NCI-H2227 treated with DMSO at 0.1 percent for 48 hours (cell line): ENCODE measurements at regions not wholly inside any gene's neighbourhood (a gene's known extent, or its start where the extent isn't known, plus 50 kb on each side); places are given as distances from the start of the nearest gene placed in this dataset.

Experiments used
- DNase-seq: peaks from one replicate; lab custom pipeline; 2025; lab: John Stamatoyannopoulos, UW

DNA sequence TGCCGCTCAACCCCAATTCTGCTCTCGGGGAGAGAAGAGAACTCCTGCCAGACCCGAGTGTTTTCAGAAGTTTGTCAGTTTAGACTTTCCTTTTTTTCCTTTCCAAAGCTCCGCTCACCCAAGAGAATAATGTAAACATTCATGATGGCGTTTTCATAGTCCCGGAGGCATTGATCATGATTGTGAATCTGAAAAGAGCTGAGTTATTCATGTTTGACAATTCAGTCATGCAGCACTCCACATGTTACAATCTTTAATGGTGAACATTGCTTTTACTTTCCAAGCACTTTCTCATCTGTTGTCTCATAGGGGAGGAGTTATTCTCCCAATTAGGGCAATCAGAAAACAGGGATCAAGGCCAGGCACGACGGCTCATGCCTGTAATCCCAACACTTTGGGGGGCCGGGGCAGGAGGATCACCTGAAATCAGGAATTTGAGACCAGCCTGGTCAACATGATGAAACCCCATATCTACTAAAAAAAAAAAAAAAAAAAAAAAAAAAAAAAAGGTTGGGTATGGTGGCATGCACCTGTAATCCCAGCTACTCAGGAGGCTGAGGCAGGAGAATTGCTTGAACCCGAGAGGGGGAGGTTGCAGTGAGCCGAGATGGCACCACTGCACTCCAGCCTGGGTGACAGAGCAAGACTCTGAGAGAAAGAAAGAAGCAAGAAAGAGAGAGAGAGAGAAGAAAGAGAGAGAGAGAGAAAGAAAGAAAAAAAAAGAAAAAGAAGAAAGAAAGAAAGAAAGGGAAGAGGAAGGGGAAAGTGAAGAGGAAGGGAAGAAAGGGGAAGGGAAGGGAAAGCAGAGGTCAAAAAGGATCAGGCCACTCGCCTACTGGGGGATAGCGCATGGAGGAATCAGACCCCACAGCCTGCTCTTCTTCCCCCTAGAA is 70.0 kb upstream of the TNRC6C start:
- no peak for DNase-seq

DNA sequence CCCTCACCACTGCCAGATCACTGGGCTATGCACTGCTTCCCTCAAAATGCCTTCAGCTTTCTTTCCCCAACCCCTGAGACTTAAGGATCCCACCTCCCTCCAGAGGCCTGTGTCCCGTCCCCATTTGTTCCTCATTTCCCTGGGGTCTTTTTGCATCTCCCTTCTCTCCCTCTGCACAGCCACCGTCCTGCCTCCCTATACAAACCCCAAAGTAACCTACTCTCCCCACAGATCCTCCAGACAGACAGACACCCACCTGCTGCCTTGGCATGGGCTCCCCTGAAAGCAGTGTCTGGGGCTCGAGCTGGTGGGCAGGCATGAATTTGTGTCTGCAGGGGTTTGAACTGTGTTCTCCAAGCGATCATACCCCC is 69.4 kb upstream of the TNRC6C start:
- DNase-seq: no peak

DNA sequence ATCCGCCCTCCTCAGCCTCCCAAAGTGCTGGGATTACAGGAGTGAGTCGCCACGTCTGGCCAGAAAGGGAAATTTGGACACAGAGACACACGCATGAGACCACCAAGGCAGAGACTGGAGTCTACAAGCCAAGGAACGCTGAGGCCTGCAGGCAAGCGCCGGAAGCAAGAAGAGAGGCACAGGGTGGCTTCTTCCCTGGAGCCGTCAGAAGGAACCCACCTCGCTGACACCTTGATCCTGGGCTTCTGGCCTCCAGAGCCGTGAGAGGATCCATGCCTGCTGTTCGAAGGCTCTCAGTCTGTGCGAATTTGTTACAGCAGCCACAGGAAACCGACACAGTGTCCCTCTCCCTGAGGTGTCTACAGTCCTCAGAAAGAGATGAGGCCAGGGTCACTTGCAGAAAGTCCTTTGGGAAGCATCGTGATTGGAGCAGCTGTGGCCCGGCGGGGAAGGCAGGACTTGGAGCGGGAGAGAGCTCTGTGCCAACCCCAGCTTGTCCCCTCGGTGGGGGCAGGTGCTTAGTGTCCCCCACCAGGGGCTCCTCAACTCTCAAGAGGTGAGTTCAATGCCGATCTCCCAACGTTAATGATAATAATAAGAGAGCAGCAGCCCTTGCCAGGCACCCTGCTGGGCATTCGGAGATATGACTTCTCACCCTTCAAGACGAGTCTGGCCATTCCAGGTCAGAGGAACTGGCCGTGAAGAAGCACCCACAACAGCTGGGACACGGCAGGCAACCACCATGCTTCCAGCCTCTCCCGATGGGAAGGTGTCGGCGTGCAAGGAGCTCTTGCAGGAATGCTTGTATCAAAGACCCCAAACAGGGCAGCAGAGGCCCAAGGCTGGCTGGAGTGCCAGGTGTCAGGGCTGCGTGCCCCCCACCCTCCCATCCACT is 68.4 kb upstream of the TNRC6C start:
- DNase-seq: no peak

DNA sequence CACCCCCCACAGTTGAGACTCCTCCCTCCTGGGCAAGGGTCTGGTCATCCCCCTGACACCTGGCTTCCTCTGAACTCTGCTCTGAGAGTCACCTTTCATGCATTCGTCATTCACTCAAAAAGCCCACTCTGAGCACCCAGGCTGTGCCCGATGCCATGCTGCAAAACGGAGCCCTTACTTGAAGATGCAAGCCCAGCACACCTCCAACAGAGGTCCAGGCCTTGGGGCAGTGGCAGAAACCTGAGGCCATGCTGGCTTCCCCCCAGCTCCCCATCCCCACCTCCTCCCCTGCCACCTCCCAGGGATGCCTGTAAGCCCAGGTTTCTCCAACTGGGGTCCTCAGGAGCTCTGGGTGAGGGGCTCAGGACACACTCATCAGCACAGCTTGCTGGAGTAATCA is 67.7 kb upstream of the TNRC6C start:
- DNase-seq: no peak

DNA sequence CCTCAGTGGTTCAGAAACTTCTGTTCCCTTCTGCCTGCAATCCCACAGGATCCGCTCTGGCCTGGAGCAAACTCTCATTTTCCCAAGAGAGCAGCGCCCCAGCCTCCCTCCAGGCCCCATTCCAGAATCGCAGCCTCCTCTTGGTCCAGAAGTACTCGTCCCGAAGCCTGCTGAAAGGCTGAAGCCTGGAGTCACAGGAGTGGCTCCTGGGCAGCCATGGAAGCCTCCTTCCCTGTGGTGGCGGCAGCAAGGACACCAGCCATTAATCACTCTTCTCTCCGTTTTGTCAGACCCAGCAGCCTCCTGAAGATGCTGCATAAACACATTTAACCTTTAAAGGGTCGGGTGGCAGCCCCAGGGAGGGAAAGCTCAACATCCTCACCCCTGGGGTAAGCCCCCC is 66.9 kb upstream of the TNRC6C start:
- no peak for DNase-seq

DNA sequence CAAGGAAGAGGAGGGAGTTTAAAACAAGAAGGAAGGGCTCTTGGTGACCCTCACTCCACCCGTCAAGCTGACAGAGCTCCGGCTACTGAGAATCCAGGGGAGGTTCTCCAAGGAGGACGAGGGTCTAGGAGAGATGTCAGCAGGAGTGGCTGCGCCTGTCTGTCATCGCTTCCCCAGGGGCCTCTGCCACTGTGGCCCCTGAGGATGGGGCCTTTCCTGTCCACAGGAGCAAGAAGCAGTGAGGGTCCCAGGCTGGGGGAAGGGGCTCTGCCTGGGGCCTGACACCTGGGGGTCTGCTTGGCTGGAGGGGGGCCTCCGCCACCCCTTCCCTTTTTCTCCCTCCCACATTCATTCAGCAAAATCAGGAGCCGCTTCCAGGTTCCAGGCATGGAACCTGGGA is 66.5 kb upstream of the TNRC6C start:
- no peak for DNase-seq

DNA sequence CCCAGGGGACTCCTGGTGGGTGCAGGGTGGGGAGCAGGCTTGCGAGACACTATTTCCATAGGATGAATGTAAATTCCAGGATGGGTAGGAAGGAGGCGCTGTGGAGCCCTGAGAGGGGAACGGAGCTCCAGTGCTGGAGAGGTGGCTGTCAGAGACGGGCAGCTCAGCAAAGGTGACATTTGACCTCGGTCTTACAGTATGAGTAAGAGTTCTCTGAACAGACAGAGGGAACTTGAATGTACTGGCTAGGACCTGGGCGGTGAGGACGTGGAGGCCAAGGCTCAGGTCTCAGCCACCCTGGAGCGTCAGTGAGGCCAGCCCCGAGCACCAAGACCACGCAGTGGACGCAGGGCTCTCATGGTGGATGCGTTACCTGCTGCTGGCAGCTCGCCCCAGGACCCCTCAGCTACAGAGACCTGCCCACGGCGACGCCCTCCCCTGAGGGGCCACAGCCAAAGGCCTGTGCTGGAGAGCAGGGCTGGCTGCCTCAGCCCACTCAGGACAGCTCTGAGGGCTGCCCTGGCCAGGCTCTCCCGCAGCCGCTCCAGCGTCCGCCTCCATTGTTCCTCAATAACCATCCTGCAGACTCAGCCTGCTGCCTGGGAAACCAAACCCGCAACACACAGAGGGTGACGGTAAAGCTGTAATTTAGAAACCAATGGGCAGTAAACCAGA is 65.9 kb upstream of the TNRC6C start:
- DNase-seq: peak; percentile 38

DNA sequence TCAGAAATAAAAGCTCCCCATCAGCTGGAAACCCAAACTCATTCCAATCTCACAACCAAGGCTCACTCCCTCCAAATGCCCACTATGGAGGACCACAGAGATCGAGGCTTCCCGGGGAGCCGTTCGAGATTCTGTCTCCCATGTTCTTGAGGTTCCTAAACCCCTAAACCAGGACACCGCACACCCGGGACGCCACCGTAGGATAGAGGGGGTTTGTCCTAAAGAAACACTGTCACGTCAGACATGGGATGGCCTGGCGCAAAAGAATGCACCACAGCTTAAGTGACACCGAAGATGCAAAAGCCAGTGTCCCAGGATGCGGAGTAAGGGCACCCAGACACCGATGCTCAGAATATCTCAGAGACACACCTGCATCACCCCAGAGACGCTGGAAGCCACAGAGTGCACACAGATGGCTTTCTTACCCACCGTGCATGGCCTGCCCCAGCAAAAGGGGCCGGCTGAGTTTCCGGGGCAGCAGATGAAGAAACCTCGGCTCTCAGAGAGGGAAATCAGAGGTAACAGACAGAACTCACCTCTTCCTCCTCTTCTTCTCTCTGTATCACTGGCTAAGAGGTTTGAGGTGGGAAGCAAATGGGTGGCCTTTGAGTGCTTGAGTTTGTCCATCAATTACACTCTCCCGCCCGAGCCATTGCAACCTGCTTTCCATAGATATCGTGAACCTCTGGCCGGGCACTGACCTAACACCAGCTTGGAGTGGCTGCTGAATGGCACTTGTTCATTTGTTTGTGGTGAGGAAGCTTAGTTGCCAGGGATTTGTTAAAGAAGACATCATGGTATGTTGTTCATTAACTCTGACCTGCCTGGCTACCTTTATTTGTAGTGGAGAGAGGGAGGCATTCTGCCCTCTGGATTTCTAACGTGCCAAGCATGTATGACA is 65.1 kb upstream of the TNRC6C start:
- DNase-seq: no peak

DNA sequence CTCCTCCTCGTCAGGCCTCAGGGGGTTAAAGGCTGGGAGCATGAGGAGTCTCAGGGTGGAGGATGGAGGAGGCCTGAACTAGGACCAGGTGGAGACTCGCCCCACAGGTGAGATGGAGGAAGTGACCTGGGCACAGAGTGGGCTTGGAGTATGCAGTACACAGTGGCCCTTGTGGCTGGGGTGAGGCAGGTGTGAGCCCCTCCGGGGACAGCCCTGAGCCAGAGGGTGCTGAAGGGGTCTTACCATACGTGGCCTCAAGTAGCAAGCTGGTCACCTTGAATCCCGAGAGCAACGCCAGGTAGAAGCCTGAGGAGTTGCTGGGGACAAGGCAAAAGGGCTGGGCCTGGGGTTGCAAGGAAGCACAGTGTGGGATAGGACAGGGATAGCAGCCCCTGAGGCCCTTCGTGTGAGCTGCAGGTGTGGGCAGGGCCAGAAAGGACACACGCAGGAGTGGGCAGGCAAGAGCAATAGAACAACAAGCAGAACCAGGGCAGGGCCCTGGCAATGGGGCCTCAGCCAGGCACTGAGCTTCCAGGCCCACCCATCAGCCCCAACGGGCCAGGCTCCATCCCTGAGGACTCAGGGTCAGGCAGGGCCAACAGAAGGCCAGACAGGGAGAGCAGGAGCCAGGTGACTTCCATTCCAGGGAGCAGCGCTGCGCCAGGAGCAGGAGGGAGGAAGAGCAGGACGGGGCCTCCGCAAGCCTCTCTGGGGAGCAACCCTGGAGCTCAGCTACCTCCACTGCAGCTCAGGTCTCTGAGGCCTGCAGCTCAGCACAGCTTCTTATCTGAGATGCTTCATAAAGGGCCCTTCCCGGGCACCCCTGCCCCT is 64.2 kb upstream of the TNRC6C start:
- DNase-seq: no peak

DNA sequence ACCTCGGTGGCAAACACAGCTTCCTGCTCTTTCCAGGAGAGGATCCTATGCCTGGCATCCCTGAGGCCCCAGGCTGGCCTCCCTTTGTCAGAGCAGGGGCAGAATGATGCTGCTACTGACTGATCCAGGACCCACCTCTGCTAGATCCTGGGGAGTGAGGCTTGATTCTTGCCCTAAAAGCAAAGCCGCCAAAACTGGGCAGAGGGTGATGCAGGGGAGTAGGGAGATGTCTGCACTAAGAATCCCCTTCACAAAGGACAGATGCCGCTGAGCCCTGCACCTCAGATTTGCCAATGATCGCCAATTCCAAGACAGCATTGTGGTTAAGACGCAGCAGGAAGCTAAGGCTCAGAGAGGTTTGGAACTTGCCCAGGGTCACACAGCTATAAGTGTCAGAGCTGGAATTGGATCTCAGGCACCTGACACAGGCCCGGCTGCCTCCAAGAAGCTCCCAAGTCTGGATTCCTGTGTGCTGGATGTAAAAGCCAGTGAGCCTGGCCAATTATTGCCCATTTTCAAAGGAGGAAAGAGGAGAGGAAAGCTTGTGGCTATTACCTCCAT is 60.7 kb upstream of the TNRC6C start:
- DNase-seq: no peak

DNA sequence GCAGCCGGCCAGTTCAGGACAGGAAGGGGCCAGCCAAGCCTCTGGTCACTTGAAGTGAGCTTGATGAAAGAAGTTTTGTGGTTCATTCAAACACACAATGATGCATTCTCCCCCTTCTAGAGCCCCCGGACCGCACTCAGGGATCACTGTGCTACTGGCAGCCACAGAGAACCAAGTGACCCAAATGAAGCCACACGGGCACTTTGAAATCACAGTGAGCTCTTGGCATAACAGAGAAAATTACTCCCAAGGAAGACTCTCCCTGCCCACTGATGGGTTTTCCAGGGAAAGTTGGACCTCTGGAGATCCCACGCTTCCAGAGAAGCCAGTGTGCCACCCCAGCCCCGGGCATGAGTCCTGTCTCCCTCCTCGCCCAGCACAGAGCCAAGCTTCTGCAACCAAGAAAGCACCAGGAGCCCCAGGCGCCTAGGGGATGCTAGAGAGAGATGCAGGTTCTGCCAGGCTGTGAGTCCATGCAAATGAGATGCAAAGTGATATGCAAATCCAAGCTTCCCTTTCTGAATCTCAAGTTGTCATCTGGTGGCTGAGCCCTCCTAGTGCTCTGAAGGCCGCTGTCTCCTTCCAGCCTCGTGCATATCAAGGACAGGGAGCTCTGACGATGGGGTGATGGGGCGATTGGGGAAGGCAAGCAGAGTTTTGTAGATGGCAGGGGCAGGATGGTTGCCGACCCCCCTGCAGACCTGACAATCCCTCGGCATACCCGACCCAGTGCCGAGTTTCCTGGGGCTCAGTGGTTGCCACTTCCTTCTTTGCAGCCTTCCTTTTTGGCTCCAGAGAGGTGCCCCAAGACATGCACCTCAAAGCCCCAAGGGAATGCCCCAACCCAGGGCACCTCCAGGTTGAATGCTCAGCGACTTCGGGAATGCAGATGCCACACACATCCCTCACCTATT is 59.7 kb upstream of the TNRC6C start:
- no peak for DNase-seq

DNA sequence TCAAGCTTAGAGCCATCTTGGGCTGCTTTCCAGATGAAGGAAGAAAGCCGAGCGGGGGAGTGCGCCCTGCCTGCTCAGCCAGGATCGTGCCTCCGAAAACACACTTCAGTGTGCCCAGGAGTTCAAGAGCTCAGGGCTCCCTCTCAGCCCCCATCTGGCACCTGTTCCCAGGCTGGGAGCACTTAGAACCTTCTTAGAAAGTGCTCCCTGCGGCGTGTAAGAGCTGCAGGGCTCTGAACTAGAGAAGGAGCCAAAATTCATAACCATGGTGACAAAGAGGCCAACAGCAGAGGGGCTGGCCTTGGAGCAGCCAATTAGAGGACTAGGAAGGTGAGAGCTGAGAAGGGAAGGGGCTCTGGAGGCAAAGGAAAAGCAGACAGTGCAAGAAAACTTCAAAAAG is 59.0 kb upstream of the TNRC6C start:
- peak; percentile 31 for DNase-seq

DNA sequence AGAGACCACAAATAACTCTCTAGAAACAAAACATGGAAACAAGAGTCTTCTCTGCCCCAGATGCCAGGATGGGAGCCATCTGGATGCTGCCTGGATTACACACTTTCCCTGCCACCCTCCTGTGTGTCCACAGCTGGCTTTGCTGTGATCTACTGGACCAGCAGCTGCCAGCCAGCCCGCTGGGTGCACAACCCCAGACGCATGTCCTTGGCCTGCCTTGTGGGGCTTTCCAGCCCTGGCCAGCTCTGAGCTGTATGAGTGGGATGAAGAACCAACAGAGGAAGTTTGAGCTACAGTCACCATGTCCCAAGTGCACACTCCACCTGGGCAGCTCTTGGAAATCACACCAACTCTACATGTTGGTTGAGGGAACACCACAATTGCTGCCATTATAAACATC is 57.0 kb upstream of the TNRC6C start:
- DNase-seq: no peak

DNA sequence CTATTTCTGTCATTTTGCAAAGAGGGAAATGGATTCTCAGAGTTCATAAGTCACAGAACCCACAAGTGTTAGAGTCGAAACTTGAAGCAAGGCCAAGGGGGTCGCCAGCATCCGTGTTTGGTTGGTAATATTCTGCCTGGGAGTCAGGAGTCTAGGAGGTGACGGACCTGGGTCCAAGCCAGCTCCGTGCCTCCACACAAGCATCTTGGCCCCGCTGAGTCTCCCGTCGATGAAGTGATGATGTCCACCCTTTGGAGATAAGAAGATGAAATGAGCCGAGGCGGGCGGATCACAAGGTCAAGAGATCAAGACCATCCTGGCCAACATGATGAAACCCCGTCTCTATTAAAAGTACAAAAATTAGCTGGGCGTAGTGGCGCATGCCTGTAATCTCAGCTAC is 53.2 kb upstream of the TNRC6C start:
- no peak for DNase-seq

DNA sequence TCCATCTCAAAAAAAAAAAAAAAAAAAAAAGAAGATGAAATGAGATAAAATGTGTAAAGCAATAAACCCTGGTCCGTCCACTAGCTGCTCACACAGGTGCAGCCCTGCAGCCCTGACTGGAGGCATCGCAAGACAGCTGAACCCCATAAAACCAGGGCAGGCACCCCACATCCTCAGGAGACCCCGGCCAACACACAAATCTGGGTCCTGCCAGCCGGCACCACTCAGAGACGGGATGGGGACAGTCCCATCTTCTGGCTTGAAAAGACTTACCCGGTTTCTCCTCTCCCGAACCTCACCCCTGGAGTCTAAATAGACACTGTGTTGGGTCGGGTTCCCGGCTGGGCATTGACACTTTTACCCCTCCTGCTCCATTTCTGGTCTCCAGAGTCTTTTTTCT is 52.7 kb upstream of the TNRC6C start:
- no peak for DNase-seq

DNA sequence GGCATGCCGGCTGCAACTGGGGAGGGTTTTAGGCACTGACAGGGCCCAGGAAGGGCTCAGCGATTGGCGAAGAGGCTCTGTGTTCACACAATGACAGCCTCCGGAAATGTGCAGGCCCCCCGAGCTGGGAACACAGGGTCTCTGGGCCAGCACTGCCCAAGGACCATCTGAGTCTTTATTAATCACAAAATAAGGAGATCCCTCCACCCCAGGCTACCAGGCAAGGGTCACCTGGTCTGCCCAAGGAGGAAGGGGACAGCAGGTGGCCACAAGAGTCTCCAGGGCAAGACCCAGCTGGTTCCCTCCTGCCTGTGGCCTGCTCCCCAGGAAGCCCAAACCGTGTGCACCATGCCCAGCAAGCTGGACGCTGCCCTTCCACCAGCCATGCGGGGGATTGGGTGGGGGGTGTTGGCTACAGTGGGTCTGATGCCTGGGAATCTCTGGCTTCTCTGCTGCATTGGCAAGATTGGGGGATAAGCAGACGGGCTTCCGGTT is 52.1 kb upstream of the TNRC6C start:
- DNase-seq: no peak

DNA sequence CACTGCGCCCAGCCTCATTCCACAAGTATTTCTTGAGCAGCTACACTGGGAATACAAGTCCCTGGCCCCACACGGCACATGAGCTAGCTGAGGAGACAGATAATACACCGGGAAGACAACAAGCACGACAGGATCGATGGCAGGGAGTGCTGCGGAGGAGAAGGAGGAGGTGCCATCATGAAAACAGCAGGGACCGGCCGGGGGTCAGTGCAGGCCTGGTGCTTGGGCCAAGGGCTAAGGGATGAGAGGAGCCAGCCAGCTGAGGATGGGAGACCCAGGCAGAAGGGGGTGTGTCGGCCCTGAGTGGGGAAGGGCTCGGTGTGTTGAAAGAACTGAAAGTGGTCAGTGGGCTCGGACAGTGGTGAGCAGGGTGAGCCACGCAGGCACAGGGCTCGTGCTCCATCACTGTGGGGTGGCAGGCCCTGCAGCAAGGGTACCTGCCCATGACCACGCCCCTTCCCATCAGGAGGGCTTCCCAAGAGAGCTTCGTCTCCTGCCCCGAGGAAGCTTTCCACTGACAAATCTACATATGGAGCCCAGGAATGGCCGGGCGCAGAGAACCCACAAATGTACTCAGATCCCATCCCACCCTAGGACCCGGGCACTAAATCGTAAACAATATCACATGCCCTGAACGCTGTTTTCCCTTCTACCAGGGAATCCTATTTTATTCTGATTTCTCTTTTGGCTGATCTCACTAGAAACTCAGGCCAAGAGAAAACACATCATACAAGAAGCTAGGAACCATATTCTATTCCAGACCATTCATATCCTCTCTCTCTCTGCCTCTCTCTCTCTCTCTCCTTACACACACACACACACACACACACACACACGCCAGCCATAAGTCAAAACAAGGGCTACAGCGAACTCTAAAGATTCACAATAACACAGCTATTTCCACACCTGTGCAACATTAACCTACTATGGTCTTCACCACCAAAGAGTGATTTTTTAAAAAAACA is 50.7 kb upstream of the TNRC6C start:
- DNase-seq: no peak

DNA sequence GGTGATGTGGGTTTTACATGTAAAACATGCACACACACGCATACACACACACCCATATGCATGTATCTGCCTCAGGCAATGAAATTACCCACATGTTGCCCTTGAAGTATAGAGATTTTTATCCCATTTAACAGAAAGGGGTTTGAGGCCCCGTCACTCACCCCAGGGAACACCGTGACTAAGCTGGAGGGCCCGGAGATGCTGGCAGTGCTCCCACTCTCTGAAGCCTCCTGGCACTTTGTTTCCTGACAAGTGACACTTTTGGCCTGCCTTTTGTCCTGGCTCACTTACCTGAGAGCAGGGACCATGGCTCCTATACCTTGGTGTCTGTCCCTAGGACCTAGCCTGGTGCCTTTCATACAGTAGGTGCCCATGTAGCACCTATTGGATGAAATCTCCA is 50.0 kb upstream of the TNRC6C start:
- no peak for DNase-seq
